ENCODE measurements at regions not wholly inside any gene's neighbourhood (a gene's known extent, or its start where the extent isn't known, plus 50 kb on each side); places are given as distances from the start of the nearest gene placed in this dataset.

DNA sequence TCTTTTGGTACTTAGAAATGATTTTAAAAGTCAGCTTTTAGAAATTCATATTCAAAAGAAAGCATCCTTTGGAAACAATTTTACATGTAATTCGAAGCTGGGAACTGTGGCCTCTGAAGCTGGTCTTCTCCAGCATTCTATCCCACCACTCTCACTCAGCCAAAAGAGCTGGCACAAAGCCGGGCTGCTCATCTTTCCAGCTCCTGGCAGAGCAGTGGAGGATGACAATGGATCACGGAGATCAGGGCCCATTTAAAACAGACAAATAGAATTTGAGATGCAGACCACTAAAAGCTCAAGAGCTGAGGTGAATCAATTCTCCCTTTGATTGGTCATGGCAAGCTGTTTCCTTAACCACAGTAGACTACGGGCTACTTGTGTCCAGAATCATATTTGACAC lies 60.6 kb downstream of the OTOR start:
- Histone ChIP-seq H3K23me2 (ENCODE audit: insufficient read length, low read depth, low read length, poor library complexity, severe bottlenecking) (no peaks in the 10 kb centered on the region), H2AK5ac (ENCODE audit: insufficient read length, low read length) (no peak overlapping the region), H3K56ac (ENCODE audit: insufficient read length, low read depth, low read length) (no peak overlapping the region), H3K9me3 (ENCODE audit: control insufficient read depth, low read depth, low read length) (no peaks in the 10 kb centered on the region), H3K14ac (ENCODE audit: insufficient read depth, low read length) (no peak overlapping the region), H3K18ac (ENCODE audit: insufficient read length, low read depth, low read length) (no peak overlapping the region), H2AFZ (ENCODE audit: low read length) (no peak overlapping the region), H4K20me1 (ENCODE audit: control insufficient read depth, insufficient read depth, insufficient read length) (no peaks in the 10 kb centered on the region), H2BK120ac (ENCODE audit: low read depth, low read length, poor library complexity, severe bottlenecking) (no peak overlapping the region), H3K23ac (ENCODE audit: insufficient read length, low read depth, low read length) (no peak overlapping the region), H3K79me2 (ENCODE audit: insufficient read depth, low read length) (no peaks in the 10 kb centered on the region), H3K4me1 (ENCODE audit: insufficient read depth, low read length) (peaks cover 2% of the 10 kb centered on the region; the same call in 1 of the 2 replicates), H2BK15ac (ENCODE audit: low read depth, low read length) (no peak overlapping the region), H2BK12ac (ENCODE audit: insufficient read length, low read depth, low read length) (no peak overlapping the region), H2BK5ac (ENCODE audit: insufficient read length, low read length) (no peak overlapping the region), H3K9ac (ENCODE audit: extremely low read depth, insufficient read length, low read length) (no peak overlapping the region), H4K5ac (ENCODE audit: insufficient read length, low read depth, low read length) (no peak overlapping the region), H4K8ac (replicated peaks; ENCODE audit: insufficient read length, low read depth, low read length) (no peak overlapping the region), H3K4ac (ENCODE audit: low read depth, low read length) (no peak overlapping the region), H3K79me1 (ENCODE audit: insufficient read depth, low read depth, low read length, poor library complexity, severe bottlenecking) (no peaks in the 10 kb centered on the region), H2BK20ac (ENCODE audit: low read depth, low read length, poor library complexity, severe bottlenecking) (no peak overlapping the region), H3K27ac (ENCODE audit: insufficient read length, low read depth, low read length) (no peak overlapping the region), H3K4me2 (ENCODE audit: insufficient read depth, insufficient read length, low read length) (no peak overlapping the region), H3T11ph (ENCODE audit: low read length) (no peak overlapping the region), H3K27me3 (ENCODE audit: insufficient read depth, low read length) (no peaks in the 10 kb centered on the region), H4K91ac (ENCODE audit: insufficient read length, low read depth, low read length) (no peak overlapping the region)
- DNase-seq, result no peak
- Mint-ChIP-seq H3K4me1 (peaks cover 11 to 15% of the 10 kb centered on the region in 2 experiments), H3K27me3 (ENCODE audit: low read depth) (no peaks in the 10 kb centered on the region; the same call in 1 of the 2 replicates), H3K36me3 (ENCODE audit: insufficient read depth in 1 of 3, low read depth in 3 of 3) (no peaks in the 10 kb centered on the region), H3K9me3 (no peaks in the 10 kb centered on the region), H3K4me3 (no peak overlapping the region), H3K27ac (no peak overlapping the region)
- WGBS (ENCODE audit: extremely low coverage, insufficient read length, low lambda C conversion rate), result no CpG with 5 or more reads among the region's 4 CpGs
- TF ChIP-seq, protein P1, sequence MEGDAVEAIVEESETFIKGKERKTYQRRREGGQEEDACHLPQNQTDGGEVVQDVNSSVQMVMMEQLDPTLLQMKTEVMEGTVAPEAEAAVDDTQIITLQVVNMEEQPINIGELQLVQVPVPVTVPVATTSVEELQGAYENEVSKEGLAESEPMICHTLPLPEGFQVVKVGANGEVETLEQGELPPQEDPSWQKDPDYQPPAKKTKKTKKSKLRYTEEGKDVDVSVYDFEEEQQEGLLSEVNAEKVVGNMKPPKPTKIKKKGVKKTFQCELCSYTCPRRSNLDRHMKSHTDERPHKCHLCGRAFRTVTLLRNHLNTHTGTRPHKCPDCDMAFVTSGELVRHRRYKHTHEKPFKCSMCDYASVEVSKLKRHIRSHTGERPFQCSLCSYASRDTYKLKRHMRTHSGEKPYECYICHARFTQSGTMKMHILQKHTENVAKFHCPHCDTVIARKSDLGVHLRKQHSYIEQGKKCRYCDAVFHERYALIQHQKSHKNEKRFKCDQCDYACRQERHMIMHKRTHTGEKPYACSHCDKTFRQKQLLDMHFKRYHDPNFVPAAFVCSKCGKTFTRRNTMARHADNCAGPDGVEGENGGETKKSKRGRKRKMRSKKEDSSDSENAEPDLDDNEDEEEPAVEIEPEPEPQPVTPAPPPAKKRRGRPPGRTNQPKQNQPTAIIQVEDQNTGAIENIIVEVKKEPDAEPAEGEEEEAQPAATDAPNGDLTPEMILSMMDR (conservative IDR thresholded peaks at IDR 0.05), result no peak

All from H9 (cell line).